GM18517 (cell line): ENCODE measurements at regions not wholly inside any gene's neighbourhood (a gene's known extent, or its start where the extent isn't known, plus 50 kb on each side); places are given as distances from the start of the nearest gene placed in this dataset.

Experiments
- ATAC-seq: cut with Tn5 transposase; IDR thresholded peaks from one replicate; pipeline ENCODE4 v1.9.1; 2021; ENCODE audit warnings: mild to moderate bottlenecking, moderate library complexity; ENCODE audit not compliant: unreplicated experiment

DNA sequence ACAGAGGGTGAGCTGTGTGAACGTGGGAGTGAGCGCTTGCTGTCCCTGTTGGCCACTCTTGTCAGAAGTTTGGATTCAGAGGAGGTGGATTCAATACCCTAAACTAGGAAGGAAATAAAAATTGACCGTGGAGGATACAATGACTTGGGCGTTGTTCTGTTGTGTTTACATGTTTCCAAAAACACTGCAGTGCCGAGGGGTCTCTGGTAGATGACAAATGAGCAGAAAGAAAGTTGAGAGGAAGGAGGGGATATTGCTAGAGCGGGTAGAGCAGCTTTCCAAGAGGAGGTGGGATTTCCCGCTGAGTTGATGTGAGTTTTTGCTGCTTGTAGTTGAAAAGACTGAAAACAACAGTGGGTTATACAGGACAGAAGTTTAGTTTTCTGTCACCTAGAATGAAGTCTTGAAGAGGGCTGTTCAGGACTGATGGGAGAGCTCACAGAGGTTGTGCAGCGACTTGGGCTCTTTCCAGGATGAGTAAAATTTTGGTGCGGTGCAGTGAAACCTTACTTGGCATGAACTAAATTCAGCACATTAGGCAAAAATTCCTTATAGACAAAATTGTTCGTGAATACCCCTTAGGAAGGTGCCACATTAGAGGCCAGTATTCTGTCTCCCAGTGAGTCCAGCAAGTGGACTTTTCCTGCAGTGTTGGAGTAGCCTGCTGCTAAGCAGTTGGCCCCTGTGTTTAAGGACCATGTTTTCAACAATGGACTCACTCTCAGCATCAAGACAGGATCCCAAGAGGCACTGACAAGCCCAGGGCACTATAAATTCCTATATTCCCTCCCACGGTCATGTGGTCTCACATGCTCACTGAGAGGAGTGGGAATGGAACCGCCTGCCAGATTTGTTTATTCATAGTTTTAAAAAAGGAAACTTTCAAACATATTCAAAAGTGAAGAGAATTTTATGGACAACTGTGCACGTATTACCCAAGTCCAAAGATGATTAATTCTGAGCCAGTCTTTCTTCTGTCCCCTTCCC, 435.0 kb upstream of the C2CD4B start:
- no peak for ATAC-seq

- ATAC-seq: no peak
These were observed 436.9 kb upstream of the C2CD4B start for GRCh38 chr15:62601777-62602545.

- no peak for ATAC-seq
These were observed 438.7 kb upstream of the C2CD4B start for GRCh38 chr15:62603742-62604141.

DNA sequence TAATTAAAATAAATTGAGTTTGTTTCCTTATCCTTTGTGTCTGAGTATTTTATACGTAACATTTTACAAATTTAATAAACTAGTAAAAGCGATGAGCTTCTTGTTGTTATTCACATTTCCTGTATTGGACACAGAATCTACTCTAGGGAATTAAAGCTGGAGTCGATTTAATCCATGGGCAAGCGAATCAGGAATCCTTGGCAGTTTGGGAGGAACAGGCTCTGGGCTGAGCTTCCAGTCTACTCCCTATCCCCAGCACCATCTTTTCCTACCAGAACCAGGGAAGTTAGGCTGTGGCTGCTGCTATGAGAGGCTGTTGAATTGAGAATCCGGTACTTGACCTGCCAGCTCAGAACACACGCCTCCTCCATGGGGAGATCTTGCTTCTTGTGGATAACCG, 437.3 kb upstream of the TPM1 start:
- no peak for ATAC-seq

DNA sequence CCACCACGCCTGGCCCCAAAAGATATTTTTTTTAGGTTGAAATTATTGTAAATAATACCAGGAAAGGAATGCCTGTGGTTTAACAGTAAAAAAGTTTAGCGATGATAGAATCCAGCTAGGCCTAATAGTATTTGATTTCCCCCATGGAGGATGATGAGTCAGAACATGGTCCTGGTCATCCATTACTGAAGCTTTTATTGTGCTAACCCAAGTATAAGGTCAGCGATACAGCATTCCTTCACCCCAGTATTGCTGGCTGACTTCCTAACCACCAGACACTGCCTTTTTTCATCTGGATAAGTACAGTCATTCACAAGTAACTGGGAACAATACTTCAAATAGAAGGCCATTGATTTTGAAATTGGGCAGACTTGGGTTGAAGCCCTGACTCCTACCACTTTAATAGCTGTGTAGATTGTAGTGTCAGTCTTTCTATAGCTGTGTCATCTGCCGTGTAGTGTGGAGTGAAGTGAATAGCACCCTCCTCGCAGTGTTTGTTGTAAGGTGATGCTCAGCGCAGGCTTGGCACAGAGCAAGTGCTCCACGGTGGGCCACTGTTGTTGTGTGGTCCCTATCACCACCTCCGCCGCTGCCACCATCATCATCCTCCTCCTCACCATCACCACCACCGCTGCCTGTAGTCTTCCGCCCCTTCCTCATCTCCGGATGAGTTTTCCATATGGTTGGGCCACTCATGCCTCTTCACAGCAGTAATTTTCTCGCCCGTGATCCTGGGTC, 436.0 kb upstream of the TPM1 start:
- no peak for ATAC-seq

DNA sequence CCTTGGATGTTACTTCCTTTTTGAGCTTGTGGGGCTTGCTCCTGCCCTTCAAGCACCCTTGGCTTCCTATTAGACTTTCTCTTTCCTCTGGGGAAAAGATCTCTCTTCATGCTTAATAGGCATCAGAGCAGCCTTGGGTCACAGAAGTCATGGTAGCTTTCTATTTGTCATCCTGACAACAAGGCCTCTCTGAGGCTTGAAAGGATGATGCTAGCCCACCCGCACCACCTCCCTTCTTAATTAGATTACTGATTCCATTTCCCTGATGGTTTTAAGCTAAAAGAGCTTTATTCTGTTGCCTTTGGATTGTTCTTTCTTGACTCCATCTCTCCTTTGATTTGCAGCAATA, 435.5 kb upstream of the TPM1 start:
- no peak for ATAC-seq

- ATAC-seq: no peak
These were observed 434.9 kb upstream of the TPM1 start for GRCh38 chr15:62607643-62608042.

DNA sequence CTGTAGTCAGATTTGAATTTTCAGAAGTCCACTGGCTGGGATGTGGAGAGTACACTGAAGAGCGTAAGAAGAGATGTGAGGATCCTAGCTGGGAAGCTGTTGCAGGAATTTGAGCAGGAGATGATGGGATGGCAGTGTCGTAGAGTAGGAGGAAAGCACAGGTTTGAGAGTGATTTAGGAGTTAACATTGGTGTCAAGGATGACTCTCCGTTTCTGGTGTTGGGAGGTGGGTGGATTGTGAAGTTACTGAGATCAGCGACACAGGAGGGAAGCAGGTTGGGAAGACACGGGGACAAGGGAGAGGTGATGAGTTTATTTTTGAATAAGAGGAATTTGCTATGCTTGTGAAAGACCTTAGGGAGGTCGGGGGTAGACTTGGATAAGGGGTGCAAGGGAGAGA, 434.2 kb upstream of the TPM1 start:
- no peak for ATAC-seq

DNA sequence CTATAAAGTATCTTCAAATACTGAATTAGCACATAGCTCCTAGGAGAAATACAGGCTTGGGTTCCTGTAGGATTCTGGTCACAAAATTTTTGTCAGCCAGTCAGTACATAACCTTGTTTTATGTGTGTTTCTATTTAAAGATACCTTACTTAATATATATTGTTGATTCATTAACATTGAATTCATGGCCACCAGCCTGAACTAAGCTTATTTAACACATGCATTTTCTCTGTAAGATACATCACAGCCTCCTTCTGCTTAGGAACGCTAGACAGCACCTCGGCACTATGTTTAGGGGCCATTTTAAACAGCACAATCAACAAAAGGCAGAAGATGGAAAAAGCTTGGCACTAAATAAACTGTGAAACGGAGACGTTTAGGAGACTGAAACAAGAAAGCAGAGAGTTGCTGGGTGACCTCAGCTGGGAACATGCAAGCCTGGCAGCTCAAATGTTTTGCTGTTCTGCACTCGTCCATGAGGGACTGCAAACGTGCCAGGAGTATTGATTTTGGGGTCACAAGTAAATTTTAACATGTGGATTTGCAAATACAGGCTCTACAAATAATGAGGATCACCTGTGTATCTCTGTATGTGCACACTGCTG, 432.2 kb upstream of the TPM1 start:
- no peak for ATAC-seq

DNA sequence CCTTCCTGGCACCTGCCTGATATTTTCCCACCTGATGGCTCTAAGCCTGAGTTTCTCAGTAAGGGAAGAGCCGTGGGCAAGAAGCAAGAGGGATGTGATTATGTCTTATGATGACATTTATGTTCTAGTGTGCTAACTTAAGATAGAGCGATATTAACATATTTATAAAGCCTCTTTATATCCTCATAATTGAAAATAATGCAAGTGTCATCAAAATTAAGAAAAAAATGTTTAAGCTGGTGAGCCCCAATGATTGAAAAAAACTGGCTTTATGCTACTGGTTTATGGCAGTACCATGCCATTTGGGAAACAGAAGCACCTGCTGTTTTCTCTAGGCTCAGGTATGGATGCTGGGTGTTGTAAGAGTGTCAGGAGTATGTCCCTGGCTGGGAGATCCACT, 431.5 kb upstream of the TPM1 start:
- ATAC-seq: no peak

GRCh38 chr15:62612183-62612733, 430.3 kb upstream of the TPM1 start:
- no peak for ATAC-seq

GRCh38 chr15:62612771-62613170, 429.8 kb upstream of the TPM1 start:
- no peak for ATAC-seq

- no peak for ATAC-seq
These were observed 425.8 kb upstream of the TPM1 start for GRCh38 chr15:62616746-62617145.

GRCh38 chr15:62617741-62618140, 424.8 kb upstream of the TPM1 start:
- ATAC-seq: no peak

GRCh38 chr15:62618432-62618831, 424.1 kb upstream of the TPM1 start:
- no peak for ATAC-seq

GRCh38 chr15:62618846-62619504, 423.6 kb upstream of the TPM1 start:
- ATAC-seq: no peak

- ATAC-seq: no peak
These were observed 423.0 kb upstream of the TPM1 start for GRCh38 chr15:62619526-62619925.

DNA sequence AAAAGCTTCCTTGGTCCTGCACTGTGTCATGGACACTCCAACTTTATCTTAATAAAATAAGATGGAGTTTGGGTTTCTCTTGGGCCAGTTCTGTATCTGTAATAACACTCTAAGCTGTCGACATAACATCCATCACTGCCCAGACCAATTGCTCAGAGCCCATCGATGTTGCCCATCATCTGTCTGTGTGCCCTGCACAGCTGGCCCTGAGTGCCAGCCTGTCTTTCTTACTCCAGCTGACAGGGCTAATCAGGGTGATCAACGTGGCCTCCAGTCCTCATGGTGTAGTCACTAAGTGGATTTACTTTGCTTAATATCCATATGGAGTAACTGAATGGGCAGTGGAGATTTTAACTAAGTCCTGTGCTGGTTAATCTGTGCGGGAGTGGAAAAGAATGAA, 419.8 kb upstream of the TPM1 start:
- no peak for ATAC-seq

GRCh38 chr15:62624547-62625378, 417.8 kb upstream of the TPM1 start:
- no peak for ATAC-seq
